ENCODE measurements at regions not wholly inside any gene's neighbourhood (a gene's known extent, or its start where the extent isn't known, plus 50 kb on each side); places are given as distances from the start of the nearest gene placed in this dataset.

DNA sequence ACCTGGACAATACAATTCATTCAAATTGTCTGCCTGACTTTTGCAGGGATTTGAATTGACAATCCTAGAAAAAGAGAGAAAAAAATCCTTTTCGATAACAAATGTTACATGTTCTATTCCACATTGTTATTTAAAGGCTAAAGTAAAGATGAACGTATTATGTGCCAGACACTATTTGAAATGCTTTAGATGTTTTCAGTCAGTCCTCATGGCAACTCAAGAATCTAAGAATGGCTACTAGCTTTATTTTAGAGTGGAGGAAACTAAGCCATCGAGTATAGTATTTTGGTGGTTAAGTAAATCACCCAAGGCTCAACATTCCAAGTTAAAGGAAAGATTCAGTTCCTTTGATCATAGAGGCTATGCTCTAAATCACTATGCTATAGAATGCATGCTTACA lies 558.6 kb upstream of the MAN1A1 start:
- Histone ChIP-seq H3K4me1 (ENCODE audit: low read depth) (no peaks in the 10 kb centered on the region), H3K27me3 (no peaks in the 10 kb centered on the region)
- TF ChIP-seq, protein P1, sequence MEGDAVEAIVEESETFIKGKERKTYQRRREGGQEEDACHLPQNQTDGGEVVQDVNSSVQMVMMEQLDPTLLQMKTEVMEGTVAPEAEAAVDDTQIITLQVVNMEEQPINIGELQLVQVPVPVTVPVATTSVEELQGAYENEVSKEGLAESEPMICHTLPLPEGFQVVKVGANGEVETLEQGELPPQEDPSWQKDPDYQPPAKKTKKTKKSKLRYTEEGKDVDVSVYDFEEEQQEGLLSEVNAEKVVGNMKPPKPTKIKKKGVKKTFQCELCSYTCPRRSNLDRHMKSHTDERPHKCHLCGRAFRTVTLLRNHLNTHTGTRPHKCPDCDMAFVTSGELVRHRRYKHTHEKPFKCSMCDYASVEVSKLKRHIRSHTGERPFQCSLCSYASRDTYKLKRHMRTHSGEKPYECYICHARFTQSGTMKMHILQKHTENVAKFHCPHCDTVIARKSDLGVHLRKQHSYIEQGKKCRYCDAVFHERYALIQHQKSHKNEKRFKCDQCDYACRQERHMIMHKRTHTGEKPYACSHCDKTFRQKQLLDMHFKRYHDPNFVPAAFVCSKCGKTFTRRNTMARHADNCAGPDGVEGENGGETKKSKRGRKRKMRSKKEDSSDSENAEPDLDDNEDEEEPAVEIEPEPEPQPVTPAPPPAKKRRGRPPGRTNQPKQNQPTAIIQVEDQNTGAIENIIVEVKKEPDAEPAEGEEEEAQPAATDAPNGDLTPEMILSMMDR (IDR thresholded peaks at IDR 0.05; ENCODE audit: low read depth, low read length), result no peak

DNA sequence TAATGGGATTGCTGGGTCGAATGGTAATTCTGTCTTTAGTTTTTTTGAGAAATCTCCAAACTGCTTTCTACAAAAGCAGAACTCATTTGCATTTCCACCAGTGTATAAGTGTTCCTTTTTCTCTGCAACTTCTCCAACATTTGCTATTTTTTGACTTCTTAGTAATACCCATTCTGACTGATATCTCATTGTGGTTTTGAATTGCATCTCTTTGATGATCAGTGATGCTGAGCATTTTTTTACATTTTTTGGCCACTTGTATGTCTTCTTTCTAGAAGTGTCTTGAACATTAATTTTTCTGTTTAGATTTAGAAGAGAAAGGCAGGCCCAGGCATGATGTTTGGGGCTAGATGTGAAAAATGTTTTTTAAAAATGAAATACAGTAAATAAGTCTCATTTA lies 553.1 kb upstream of the MAN1A1 start:
- no peaks in the 10 kb centered on the region for H3K9me3 ChIP-seq (ENCODE audit: low read depth)
- H3K27ac ChIP-seq, result no peak overlapping the region
- no peaks in the 10 kb centered on the region for H3K27me3 ChIP-seq
- no peak for DNase-seq (ENCODE audit: low read depth in 1 of 2, low spot score in 1 of 2)
- no peaks in the 10 kb centered on the region for H3K36me3 ChIP-seq
- H3K4me3 ChIP-seq, result no peak overlapping the region
- H3K4me1 ChIP-seq (ENCODE audit: low read depth), result peaks cover under 1% of the 10 kb centered on the region
- TF ChIP-seq, protein P1 (IDR thresholded peaks at IDR 0.05; ENCODE audit: low read depth, low read length), result no peak

More for the DNA sequence above, 558.6 kb upstream of the MAN1A1 start:
- Histone ChIP-seq H3K4me3 (no peak overlapping the region), H3K36me3 (no peaks in the 10 kb centered on the region), H3K27ac (no peak overlapping the region), H3K9me3 (ENCODE audit: low read depth) (no peaks in the 10 kb centered on the region)
- no peak for DNase-seq (ENCODE audit: low read depth in 1 of 2, low spot score in 1 of 2)

DNA sequence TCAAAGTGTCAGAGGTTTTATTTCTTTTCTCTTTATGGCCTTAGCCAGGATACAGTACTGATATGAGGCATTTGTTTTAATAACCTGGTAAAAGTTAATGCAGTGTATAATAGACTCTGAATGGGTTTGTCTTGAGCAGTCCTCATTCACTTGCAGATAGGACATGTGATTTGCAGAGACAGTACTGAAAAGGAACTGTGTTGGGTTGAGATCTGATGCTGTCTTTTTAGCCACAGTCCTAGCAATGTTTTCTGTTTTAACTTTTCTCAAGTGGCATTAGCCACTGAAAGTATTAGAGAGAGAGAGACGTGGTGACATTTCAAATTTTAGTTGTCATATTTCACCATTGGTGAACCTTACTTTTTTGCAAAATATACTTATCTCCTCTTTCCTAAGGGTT lies 547.2 kb upstream of the MAN1A1 start:
- H3K27ac ChIP-seq, result no peak overlapping the region
- no peaks in the 10 kb centered on the region for H3K27me3 ChIP-seq
- no peak for DNase-seq (ENCODE audit: low read depth in 1 of 2, low spot score in 1 of 2)
- no peaks in the 10 kb centered on the region for H3K36me3 ChIP-seq
- H3K4me1 ChIP-seq (ENCODE audit: low read depth), result peaks cover 13% of the 10 kb centered on the region
- no peak overlapping the region for H3K4me3 ChIP-seq
- H3K9me3 ChIP-seq (ENCODE audit: low read depth), result no peaks in the 10 kb centered on the region
- TF ChIP-seq, protein P1 (IDR thresholded peaks at IDR 0.05; ENCODE audit: low read depth, low read length), result no peak

DNA sequence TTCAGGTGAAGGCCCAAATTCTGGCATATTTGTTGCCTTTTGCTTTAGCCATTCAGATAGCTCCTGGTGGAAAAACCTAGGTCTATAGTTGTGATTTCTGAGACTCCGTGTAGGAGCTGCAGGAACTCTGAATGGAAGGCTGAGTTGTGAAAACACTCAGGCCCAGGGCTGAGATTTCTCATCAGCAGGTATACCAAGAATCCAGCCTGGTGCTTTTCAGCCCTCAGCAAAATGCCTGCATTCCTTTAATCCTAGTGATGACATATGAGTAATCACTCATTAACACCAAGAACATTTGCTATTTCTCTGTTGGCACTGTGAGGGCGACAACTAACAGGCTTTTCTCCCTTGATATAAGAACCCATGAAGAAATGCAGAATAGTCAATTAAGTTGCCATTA lies 546.1 kb upstream of the MAN1A1 start:
- H3K36me3 ChIP-seq, result no peaks in the 10 kb centered on the region
- H3K4me3 ChIP-seq, result no peak overlapping the region
- TF ChIP-seq, protein P1 (IDR thresholded peaks at IDR 0.05; ENCODE audit: low read depth, low read length), result no peak
- peak in 1 of 2 donors; percentile 8 for DNase-seq (ENCODE audit: low read depth in 1 of 2, low spot score in 1 of 2)
- no peak overlapping the region for H3K27ac ChIP-seq
- H3K4me1 ChIP-seq (ENCODE audit: low read depth), result peaks cover 13% of the 10 kb centered on the region
- H3K27me3 ChIP-seq, result no peaks in the 10 kb centered on the region
- no peaks in the 10 kb centered on the region for H3K9me3 ChIP-seq (ENCODE audit: low read depth)

DNA sequence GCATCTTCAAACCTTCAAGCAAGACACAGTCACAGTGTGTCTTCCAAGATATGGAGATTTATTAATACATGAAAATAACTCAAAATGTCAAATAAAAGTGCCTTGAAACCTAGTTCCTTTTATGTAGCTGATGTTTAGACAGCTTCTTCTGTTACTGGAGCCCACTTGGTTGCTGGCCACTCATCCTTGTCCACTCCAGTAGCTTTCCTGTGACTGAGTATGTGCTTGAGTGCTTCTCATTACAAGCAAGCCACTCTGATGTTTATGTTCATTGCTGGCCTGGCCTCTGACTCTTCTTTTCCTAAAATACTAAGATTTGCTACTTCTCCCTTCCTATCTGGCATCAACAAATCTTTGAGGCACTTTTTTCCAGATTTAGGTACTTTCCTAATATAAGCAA lies 545.2 kb upstream of the MAN1A1 start:
- Histone ChIP-seq H3K4me3 (no peak overlapping the region), H3K36me3 (no peaks in the 10 kb centered on the region), H3K4me1 (ENCODE audit: low read depth) (peaks cover 13% of the 10 kb centered on the region), H3K27ac (no peak overlapping the region), H3K9me3 (ENCODE audit: low read depth) (no peaks in the 10 kb centered on the region), H3K27me3 (no peaks in the 10 kb centered on the region)
- DNase-seq (ENCODE audit: low read depth in 1 of 2, low spot score in 1 of 2), result peak in 1 of 2 donors; percentile 23
- TF ChIP-seq, protein P1 (IDR thresholded peaks at IDR 0.05; ENCODE audit: low read depth, low read length), result no peak

DNA sequence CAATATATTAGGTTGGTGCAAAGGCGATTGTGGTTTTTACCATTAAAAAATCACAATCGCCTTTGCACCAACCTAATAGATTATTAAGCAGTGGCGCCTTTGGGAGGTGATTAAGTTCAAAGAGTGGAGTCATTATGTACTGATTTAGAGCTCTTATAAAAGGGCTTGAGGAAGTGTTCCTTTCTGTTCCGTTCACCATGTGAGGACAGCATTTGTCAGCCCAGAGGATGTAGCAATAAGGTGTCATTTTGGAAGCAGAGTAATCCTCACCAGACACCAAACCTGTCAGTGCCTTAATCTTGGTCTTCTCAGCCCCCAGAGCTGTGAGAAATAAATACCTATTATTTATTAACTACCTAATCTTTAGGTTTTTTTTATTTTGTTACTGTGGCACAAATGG lies 542.1 kb upstream of the MAN1A1 start:
- no peak for DNase-seq (ENCODE audit: low read depth in 1 of 2, low spot score in 1 of 2)
- Histone ChIP-seq H3K4me1 (ENCODE audit: low read depth) (peaks cover 8% of the 10 kb centered on the region), H3K27me3 (no peaks in the 10 kb centered on the region), H3K4me3 (no peak overlapping the region), H3K9me3 (ENCODE audit: low read depth) (no peaks in the 10 kb centered on the region), H3K36me3 (no peaks in the 10 kb centered on the region), H3K27ac (no peak overlapping the region)
- TF ChIP-seq, protein P1 (IDR thresholded peaks at IDR 0.05; ENCODE audit: low read depth, low read length), result no peak

Data from cardiac muscle cell (in vitro differentiated cells and primary cell).